Activated CD4-positive, alpha-beta T cell treated with anti-CD3 and anti-CD28 coated beads, Interleukin-2, amount 50 U/mL, for 4 hours (primary cell): ENCODE measurements at regions not wholly inside any gene's neighbourhood (a gene's known extent, or its start where the extent isn't known, plus 50 kb on each side); places are given as distances from the start of the nearest gene placed in this dataset.
"Not testable (repeated sequence)": the region's sequence is repeated elsewhere in the genome, so short reads cannot be mapped to it uniquely, and the experiment has no call there.

Experiments
- DNase-seq, 2 experiments: peaks; one replicate each; pipeline ENCODE4 v3.0.0-alpha.2; 2020

GRCh38 chr2:128671981-128672757 is 353.5 kb upstream of the HS6ST1 start:
- DNase-seq: not testable (repeated sequence)

DNA sequence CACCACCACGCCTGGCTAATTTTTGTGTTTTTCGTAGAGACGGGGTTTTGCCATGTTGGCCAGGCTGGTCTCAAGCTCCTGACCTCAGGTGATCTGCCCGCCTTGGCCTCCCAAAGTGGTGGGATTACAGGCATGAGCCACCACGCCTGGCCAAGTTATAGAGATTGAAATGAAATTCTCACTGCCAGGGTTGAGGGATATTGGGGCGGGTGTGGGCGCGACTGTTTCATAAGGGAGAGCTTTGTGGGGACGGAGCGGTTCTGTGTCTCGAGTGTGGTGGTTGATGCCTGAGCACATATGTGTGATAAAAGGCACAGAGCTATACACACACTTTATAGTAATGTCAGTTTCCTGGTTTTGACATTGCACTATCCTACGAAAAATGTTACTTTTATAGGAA is 361.0 kb upstream of the HS6ST1 start:
- not testable (repeated sequence) for DNase-seq

GRCh38 chr2:128681507-128681906 is 362.8 kb upstream of the HS6ST1 start:
- DNase-seq: no peak

DNA sequence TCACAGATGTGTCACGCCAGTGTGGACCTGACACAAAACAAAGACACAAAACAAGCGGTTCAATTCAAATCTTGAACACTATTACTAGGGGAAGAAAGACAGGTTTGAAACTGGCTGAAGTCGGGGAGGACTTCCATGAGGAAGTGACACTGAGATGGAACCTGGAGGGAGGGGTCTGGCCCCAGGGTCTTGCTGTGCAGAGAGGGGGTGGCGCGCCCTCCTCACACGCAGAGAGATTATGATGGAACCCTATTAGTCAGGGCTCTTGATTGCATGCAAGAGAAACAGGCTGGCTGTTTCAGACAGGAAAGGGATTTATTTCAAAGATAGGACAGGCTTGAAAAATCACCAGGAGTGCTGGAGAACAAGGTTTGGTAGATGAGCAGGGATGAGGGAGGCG is 363.6 kb upstream of the HS6ST1 start:
- no peak for DNase-seq

DNA sequence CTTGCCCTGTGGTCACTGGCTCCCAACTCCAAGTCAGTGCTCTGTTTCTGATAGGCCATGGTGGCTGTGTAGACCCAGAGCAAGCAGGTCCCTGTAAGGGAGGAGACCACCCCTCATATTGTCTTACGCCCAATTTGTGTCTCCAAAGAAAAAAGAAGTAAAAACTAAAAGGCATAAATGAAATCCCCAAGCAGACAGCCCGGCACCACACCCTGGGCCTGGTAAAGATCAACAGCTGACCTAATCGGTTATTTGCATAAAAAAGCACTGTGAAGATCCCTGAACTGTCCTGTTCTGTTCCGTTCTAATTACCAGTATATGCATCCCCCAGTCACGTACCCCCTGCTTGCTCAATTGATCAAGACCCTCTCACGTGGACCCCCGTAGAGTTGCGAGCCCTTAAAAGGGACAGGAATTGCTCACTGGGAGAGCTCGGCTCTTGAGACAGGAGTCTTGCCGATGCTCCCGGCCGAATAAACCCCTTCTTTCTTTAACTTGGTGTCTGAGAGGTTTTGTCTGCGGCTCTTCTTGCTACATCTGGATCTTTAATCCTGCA is 364.1 kb upstream of the HS6ST1 start:
- no peak for DNase-seq

- no peak for DNase-seq
These were observed 365.9 kb upstream of the HS6ST1 start for GRCh38 chr2:128684523-128684922.

GRCh38 chr2:128685841-128686496 is 367.3 kb upstream of the HS6ST1 start:
- DNase-seq: no peak

GRCh38 chr2:128686497-128686859 is 367.8 kb upstream of the HS6ST1 start:
- DNase-seq: no peak

DNA sequence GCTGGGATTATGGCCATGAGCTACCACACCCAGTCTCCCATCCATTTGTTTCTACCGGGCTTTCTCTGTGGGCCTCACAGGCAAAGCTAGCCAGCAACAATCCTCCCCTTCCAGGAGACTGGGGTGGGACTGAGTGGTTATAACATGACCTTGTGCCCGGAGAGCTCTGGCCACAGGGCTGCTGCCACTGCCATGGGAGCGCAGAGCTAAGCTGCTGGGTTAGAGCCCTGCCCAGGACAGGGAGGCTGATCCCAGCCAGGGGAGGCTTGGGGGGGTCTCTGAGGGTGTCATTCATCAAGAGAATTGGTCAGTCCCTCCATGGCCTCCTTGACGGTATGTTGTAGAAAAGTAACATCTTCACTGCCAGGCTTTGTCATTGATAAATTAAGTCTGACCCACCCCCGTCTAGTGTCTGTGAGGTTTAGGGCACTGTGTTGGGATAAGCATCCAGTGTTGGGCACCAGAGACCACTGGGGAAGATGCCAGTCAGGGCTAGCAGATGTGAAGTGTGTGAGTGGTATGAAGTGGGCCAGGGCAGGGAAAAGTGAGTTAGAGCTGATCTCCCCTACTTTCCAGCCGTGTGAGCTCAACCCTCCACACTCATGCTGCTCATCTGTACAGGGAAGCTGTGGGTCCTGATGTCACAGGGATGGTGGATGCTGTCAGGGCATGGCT is 368.4 kb upstream of the HS6ST1 start:
- DNase-seq: no peak

DNA sequence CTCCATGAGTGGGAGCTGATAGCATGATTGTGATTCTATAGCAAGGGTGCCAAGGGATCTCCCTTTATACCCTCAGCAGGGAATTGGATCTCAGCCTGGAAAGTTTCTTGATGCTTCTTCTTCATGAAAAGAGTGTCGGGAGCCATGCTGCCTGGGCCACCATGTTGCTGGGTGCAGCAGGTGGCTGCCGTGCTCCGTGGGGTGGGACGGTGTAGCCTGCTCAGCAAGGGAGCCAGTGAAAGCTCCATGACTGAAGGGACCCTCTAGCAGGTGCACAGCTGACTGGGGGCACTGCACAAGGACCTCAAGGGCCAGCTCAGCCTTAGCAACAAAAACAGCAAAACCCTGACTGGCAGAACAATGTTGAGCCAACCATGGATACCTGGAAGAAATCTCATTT is 368.9 kb upstream of the HS6ST1 start:
- DNase-seq: no peak

- DNase-seq: no peak
These were observed 371.3 kb upstream of the HS6ST1 start for GRCh38 chr2:128689971-128690370.

DNA sequence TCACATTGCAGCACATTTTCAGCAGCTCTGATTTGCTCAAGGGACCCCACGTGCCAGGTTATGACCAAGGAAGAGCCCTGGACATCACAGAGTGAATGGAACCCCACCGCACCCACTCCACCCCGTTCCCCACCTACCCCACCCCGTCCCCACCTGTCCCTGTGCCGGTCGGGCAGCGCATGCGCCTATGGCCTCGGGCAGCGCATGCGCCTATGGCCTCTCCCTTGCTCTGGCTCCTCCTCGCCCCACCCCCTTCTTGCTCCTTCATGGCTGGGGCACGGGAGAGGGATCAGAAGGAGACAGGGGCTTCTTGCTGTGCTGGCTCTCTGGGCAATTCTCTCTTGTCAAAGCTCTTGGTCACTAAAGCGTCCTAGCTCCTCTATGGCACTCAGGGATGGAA is 371.8 kb upstream of the HS6ST1 start:
- no peak for DNase-seq

- no peak for DNase-seq
These were observed 372.2 kb upstream of the HS6ST1 start for GRCh38 chr2:128690869-128691268.

- DNase-seq: no peak
These were observed 372.9 kb upstream of the HS6ST1 start for GRCh38 chr2:128691526-128691925.

- DNase-seq: no peak
These were observed 374.5 kb upstream of the HS6ST1 start for GRCh38 chr2:128692895-128693742.

GRCh38 chr2:128693743-128694029 is 375.0 kb upstream of the HS6ST1 start:
- no peak for DNase-seq

- DNase-seq: no peak
These were observed 377.1 kb upstream of the HS6ST1 start for GRCh38 chr2:128695646-128696220.

- no peak for DNase-seq
These were observed 377.8 kb upstream of the HS6ST1 start for GRCh38 chr2:128696421-128696820.

DNA sequence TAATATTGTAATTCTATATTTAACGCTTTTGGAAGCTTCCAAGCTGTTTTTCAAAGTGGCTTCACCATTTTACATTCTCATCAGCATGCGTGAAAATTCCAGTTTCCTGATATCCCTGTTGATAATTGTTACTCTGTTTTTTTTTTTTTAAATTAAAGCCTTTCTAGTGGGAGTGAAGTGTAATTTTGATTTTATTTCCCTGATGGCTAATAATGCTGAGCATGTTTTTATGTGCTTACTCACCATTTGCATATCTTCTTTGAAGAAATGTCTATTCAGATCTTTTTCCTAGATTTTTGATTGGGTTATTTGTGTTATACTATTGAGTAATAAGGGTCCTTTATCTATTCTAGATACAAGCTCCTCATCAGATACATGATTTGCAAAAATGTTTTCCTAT is 382.8 kb upstream of the HS6ST1 start:
- no peak for DNase-seq

DNA sequence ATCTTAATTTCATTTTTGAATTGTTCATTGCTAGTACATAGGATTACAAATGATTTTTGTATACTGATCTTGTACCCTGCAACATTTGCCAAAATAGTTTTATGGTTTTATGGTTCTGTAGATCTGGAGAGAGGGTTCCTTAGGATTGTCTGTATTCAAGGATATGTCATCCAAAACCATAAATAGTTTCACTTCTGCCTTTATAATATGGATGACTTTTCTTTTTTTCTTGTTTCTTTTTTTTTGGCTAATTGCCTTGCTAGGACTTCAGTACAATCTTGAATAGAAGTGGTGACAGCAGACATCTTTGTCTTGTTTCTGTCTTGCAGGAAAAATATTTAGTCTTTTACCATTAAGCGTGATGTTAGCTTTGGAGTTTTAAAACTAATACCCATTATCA is 383.9 kb upstream of the HS6ST1 start:
- no peak for DNase-seq

GRCh38 chr2:128708106-128708816 is 389.6 kb upstream of the HS6ST1 start:
- no peak for DNase-seq

DNA sequence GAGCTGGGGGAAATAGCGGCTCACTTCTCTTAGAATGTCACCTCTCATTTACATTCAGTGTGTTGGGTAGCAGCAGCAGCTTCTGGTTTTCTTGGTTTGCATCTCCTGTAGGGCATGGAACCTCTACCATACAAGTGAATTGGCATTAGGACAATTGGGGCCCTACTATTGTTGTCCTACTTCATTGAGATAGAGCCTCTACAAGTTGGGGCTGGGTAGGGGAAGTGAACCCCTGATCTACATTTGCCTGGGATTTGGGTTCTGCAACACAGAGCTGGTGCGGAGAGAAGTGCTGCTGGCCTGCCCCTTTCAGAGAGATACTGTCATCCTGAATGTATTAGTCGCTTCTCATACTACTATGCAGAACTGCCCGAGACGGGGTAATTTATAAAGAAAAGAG is 391.6 kb upstream of the HS6ST1 start:
- DNase-seq: no peak
